H1 (cell line): ENCODE measurements at regions not wholly inside any gene's neighbourhood (a gene's known extent, or its start where the extent isn't known, plus 50 kb on each side); places are given as distances from the start of the nearest gene placed in this dataset.

Source experiments
- CTCF ChIA-PET: fragments of 300-600 bp; sonication (Branson Sonifier 250); formaldehyde crosslinking; loops from one replicate; lab custom pipeline; 2021; ENCODE audit not compliant: partially characterized antibody; lab: Charles Lee
- POLR2A ChIA-PET: fragments of 300-600 bp; sonication (Branson Sonifier 250); formaldehyde crosslinking; loops from one replicate; lab custom pipeline; 2021; ENCODE audit warnings: inconsistent platforms; ENCODE audit not compliant: partially characterized antibody; lab: Charles Lee
- DNase-seq, 2 experiments: peaks; one replicate each; pipeline versions ENCODE4 v3.0.0 to v3.0.0-alpha.2; 2010 to 2022; ENCODE audit warnings: low spot score in 2 of 2, low read depth in 1 of 2, mixed read lengths in 1 of 2
- FAIRE-seq: peaks from 2 replicates; lab custom pipeline; 2011; peaks lifted over from hg19 to GRCh38; lab: Jason Lieb, UNC
- H2AFZ ChIP-seq: 2 replicates; pipeline ENCODE4 v1.8.1; 2012; ENCODE audit warnings: low read length, inconsistent platforms
- H2AK5ac ChIP-seq: 2 replicates; pipeline ENCODE4 v1.6.1; 2013; ENCODE audit warnings: low read depth, low read length
- H2BK120ac ChIP-seq: replicated peaks from 2 replicates; pipeline ENCODE3; 2013; ENCODE audit warnings: low read depth, low read length, inconsistent platforms
- H2BK12ac ChIP-seq: 2 replicates; pipeline ENCODE4 v1.6.1; 2013; ENCODE audit warnings: low read depth, low read length
- H2BK15ac ChIP-seq: 2 replicates; pipeline ENCODE4 v1.6.1; 2013; ENCODE audit warnings: low read length
- H2BK20ac ChIP-seq: 2 replicates; pipeline ENCODE4 v1.6.1; 2013; ENCODE audit warnings: low read length
- H2BK5ac ChIP-seq: 2 replicates; pipeline ENCODE4 v1.6.1; 2013; ENCODE audit warnings: low read depth, low read length
- H3K14ac ChIP-seq: 2 replicates; pipeline ENCODE4 v1.6.1; 2013; ENCODE audit warnings: inconsistent platforms; ENCODE audit not compliant: insufficient read length
- H3K18ac ChIP-seq: 2 replicates; pipeline ENCODE4 v1.6.1; 2013; ENCODE audit warnings: low read length; ENCODE audit errors: extremely low read depth
- H3K23ac ChIP-seq: 2 replicates; pipeline ENCODE4 v1.6.1; 2013; ENCODE audit warnings: inconsistent platforms; ENCODE audit not compliant: insufficient read length
- H3K23me2 ChIP-seq: 2 replicates; pipeline ENCODE4 v1.6.1; 2013; ENCODE audit warnings: low read depth, low read length
- H3K27ac ChIP-seq: 2 replicates; pipeline ENCODE4 v1.6.1; 2011; ENCODE audit warnings: low read depth, low read length, inconsistent platforms
- H3K27me3 ChIP-seq, 4 experiments: replicated peaks in 1 of 4; 1 replicate in 1 of 4; 2 replicates in 3 of 4; pipeline versions ENCODE4 v1.6.1 to v1.8.1; 2011 to 2013; ENCODE audit warnings: low read length in 3 of 4, mild to moderate bottlenecking in 3 of 4, inconsistent platforms in 2 of 4, mixed read lengths in 2 of 4, moderate library complexity in 1 of 4; ENCODE audit not compliant: control insufficient read depth in 3 of 4, insufficient read depth in 3 of 4; ENCODE audit errors: extremely low read depth in 1 of 4
- H3K36me3 ChIP-seq, 4 experiments: 2 replicates each; pipeline versions ENCODE4 v1.6.1 to v1.8.1; 2011 to 2013; ENCODE audit warnings: mild to moderate bottlenecking in 4 of 4, low read length in 3 of 4, moderate library complexity in 2 of 4, control low read depth in 1 of 4, inconsistent platforms in 1 of 4; ENCODE audit not compliant: insufficient read depth in 4 of 4, control insufficient read depth in 2 of 4
- H3K4ac ChIP-seq: replicated peaks from 2 replicates; pipeline ENCODE3; 2013; ENCODE audit warnings: low read length, low read depth, mixed read lengths, inconsistent platforms; ENCODE audit not compliant: insufficient read length
- H3K4me1 ChIP-seq, 4 experiments: replicated peaks in 1 of 4; 1 replicate in 1 of 4; 2 replicates in 3 of 4; pipeline versions ENCODE4 v1.6.1 to v1.8.1; 2011 to 2013; ENCODE audit warnings: low read length in 3 of 4, inconsistent platforms in 2 of 4, mixed read lengths in 1 of 4; ENCODE audit not compliant: insufficient read depth in 4 of 4, control insufficient read depth in 3 of 4
- H3K4me2 ChIP-seq, 2 experiments: 2 replicates each; pipeline versions ENCODE4 v1.6.1 to v1.8.1; 2011 to 2013; ENCODE audit warnings: low read depth in 2 of 2, low read length in 2 of 2, control low read depth in 1 of 2, inconsistent platforms in 1 of 2, mild to moderate bottlenecking in 1 of 2; ENCODE audit not compliant: insufficient read depth in 1 of 2
- H3K4me3 ChIP-seq, 4 experiments: fragments of 200-600, 300-600 bp in 1 of 4; sonication (generic), shearing (Covaris generic), sonication (Bioruptor Twin) in 1 of 4; 2 replicates each; pipeline versions ENCODE4 v1.5.1 to v1.8.1; 2011 to 2016; ENCODE audit warnings: low read length in 4 of 4, low read depth in 3 of 4, control low read depth in 2 of 4, inconsistent platforms in 2 of 4, mild to moderate bottlenecking in 2 of 4, mixed read lengths in 1 of 4, moderate library complexity in 1 of 4; ENCODE audit not compliant: insufficient read depth in 2 of 4; ENCODE audit errors: extremely low read depth in 1 of 4
- H3K56ac ChIP-seq: replicated peaks from 2 replicates; pipeline ENCODE3; 2013; ENCODE audit warnings: low read depth, mild to moderate bottlenecking, mixed read lengths, low read length, inconsistent platforms; ENCODE audit not compliant: insufficient read length
- H3K79me1 ChIP-seq: 2 replicates; pipeline ENCODE4 v1.6.1; 2013; ENCODE audit warnings: low read depth, low read length, control low read depth
- H3K79me2 ChIP-seq, 2 experiments: 2 replicates each; pipeline versions ENCODE4 v1.6.1 to v1.8.1; 2012 to 2013; ENCODE audit warnings: low read length in 2 of 2, mild to moderate bottlenecking in 2 of 2, inconsistent platforms in 1 of 2; ENCODE audit not compliant: insufficient read depth in 2 of 2, control insufficient read depth in 1 of 2
- H3K9ac ChIP-seq, 4 experiments: replicated peaks in 1 of 4; 1 replicate in 1 of 4; 2 replicates in 3 of 4; pipeline versions ENCODE4 v1.6.1 to v1.8.1; 2011 to 2013; ENCODE audit warnings: low read depth in 3 of 4, low read length in 3 of 4, control low read depth in 2 of 4, mild to moderate bottlenecking in 2 of 4, moderate library complexity in 2 of 4, inconsistent platforms in 1 of 4; ENCODE audit errors: extremely low read depth in 1 of 4
- H3K9me3 ChIP-seq, 2 experiments: 2 replicates each; pipeline versions ENCODE4 v1.6.1 to v1.8.1; 2012 to 2013; ENCODE audit warnings: mild to moderate bottlenecking in 2 of 2, moderate library complexity in 2 of 2, control low read depth in 1 of 2, inconsistent platforms in 1 of 2, low read depth in 1 of 2, low read length in 1 of 2, mixed read lengths in 1 of 2; ENCODE audit not compliant: insufficient read depth in 2 of 2
- H4K20me1 ChIP-seq, 2 experiments: replicated peaks in 1 of 2; 2 replicates each; pipeline versions ENCODE3 to v1.8.1; 2011 to 2013; ENCODE audit warnings: inconsistent platforms in 2 of 2, low read length in 2 of 2, mild to moderate bottlenecking in 1 of 2; ENCODE audit not compliant: insufficient read depth in 2 of 2, control insufficient read depth in 1 of 2
- H4K5ac ChIP-seq: 2 replicates; pipeline ENCODE4 v1.6.1; 2013; ENCODE audit warnings: low read length, low read depth, mixed read lengths, inconsistent platforms; ENCODE audit not compliant: insufficient read length
- H4K8ac ChIP-seq: 2 replicates; pipeline ENCODE4 v1.8.0; 2013; ENCODE audit warnings: mild to moderate bottlenecking, moderate library complexity, low read length, inconsistent platforms; ENCODE audit not compliant: insufficient read depth; ENCODE audit errors: extremely low read depth
- H4K91ac ChIP-seq: replicated peaks from 2 replicates; pipeline ENCODE3; 2013; ENCODE audit warnings: low read length, mixed read lengths, inconsistent platforms; ENCODE audit not compliant: insufficient read length
- KDM4A ChIP-seq: IDR thresholded peaks from one replicate; pipeline ENCODE4 v1.7.1; 2012; ENCODE audit warnings: low read depth, mild to moderate bottlenecking, moderate library complexity, low read length, inconsistent platforms; ENCODE audit not compliant: severe bottlenecking
- PHF8 ChIP-seq: fragments of 200-600 bp; sonication (generic); conservative IDR thresholded peaks from 2 replicates; pipeline ENCODE4 v1.7.1; 2012; ENCODE audit warnings: low read depth, mild to moderate bottlenecking, inconsistent platforms, low read length, moderate library complexity
- SIX5 ChIP-seq: IDR thresholded peaks from 2 replicates; pipeline ENCODE4 v1.6.1; 2011; ENCODE audit warnings: mild to moderate bottlenecking, low read depth, low read length
- TF ChIP-seq, protein P1 (sequence below): IDR thresholded peaks from 2 replicates; pipeline ENCODE4 v1.6.1; 2011; ENCODE audit warnings: low read depth, mild to moderate bottlenecking, low read length; ENCODE audit not compliant: insufficient read depth
- TF ChIP-seq, protein P2 (sequence below): IDR thresholded peaks from 2 replicates; pipeline ENCODE4 v1.6.1; 2012; ENCODE audit warnings: low read length, inconsistent platforms

DNA sequence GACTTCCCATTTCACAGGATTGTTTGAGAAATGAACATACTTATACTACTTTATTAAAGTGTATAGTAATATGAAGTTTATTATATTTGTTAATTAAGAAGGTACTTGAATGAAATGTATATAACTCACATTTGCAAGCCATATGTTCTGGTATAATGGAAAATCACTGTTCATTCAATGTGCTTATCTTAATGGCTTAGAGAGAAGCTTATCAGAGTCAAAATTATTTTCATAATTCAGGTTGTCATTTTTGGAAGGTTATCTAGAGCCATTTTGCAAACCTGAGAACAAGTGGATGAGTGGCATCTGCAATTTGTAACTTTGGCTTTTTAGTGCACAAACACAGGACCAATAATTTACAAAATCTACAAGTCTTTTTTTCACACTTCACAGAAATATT, 621.0 kb downstream of the ARL4A start:
- no peak overlapping the region for H4K91ac ChIP-seq
- TF ChIP-seq SIX5 (no peak), KDM4A (no peak), PHF8 (no peak)
- TF ChIP-seq, protein P1, sequence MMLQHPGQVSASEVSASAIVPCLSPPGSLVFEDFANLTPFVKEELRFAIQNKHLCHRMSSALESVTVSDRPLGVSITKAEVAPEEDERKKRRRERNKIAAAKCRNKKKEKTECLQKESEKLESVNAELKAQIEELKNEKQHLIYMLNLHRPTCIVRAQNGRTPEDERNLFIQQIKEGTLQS = no peak
- TF ChIP-seq, protein P2, sequence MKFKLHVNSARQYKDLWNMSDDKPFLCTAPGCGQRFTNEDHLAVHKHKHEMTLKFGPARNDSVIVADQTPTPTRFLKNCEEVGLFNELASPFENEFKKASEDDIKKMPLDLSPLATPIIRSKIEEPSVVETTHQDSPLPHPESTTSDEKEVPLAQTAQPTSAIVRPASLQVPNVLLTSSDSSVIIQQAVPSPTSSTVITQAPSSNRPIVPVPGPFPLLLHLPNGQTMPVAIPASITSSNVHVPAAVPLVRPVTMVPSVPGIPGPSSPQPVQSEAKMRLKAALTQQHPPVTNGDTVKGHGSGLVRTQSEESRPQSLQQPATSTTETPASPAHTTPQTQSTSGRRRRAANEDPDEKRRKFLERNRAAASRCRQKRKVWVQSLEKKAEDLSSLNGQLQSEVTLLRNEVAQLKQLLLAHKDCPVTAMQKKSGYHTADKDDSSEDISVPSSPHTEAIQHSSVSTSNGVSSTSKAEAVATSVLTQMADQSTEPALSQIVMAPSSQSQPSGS = no peak
- no peak overlapping the region for H2BK5ac ChIP-seq
- H2BK15ac ChIP-seq = no peak overlapping the region
- no peak for FAIRE-seq
- no peak overlapping the region for H2BK20ac ChIP-seq
- H4K20me1 ChIP-seq = no peaks in the 10 kb centered on the region
- H3K23ac ChIP-seq = no peak overlapping the region
- H3K79me1 ChIP-seq = no peaks in the 10 kb centered on the region
- no peak overlapping the region for H3K14ac ChIP-seq
- H2BK120ac ChIP-seq = no peak overlapping the region
- no peak overlapping the region for H4K8ac ChIP-seq
- POLR2A ChIA-PET = no interaction called here
- H3K36me3 ChIP-seq = no peaks in the 10 kb centered on the region; a peak in 2 of 8 replicates
- no peak for DNase-seq
- H3K4me3 ChIP-seq = no peak overlapping the region
- no peak overlapping the region for H3K4me2 ChIP-seq
- H3K27ac ChIP-seq = no peak overlapping the region
- H3K79me2 ChIP-seq = no peaks in the 10 kb centered on the region
- no peak overlapping the region for H2AFZ ChIP-seq
- CTCF ChIA-PET = no interaction called here
- H3K56ac ChIP-seq = no peak overlapping the region
- H3K4ac ChIP-seq = no peak overlapping the region
- no peak overlapping the region for H4K5ac ChIP-seq
- H3K18ac ChIP-seq = no peak overlapping the region
- H3K9ac ChIP-seq = no peak overlapping the region
- peaks cover 0 to 2% (median 1%) of the 10 kb centered on the region in 4 experiments; a peak in 3 of 7 replicates for H3K4me1 ChIP-seq
- H2AK5ac ChIP-seq = no peak overlapping the region
- no peak overlapping the region for H2BK12ac ChIP-seq
- H3K23me2 ChIP-seq = no peaks in the 10 kb centered on the region
- H3K9me3 ChIP-seq = peaks cover 29 to 31% of the 10 kb centered on the region in 2 experiments
- no peaks in the 10 kb centered on the region for H3K27me3 ChIP-seq
